Neural progenitor cell (in vitro differentiated cells): ENCODE measurements at regions not wholly inside any gene's neighbourhood (a gene's known extent, or its start where the extent isn't known, plus 50 kb on each side); places are given as distances from the start of the nearest gene placed in this dataset.
"Not testable (repeated sequence)": the region's sequence is repeated elsewhere in the genome, so short reads cannot be mapped to it uniquely, and the experiment has no call there.

ENCODE experiments used
- CTCF ChIP-seq: fragments of 200-600 bp; sonication (generic); IDR thresholded peaks from 2 replicates; pipeline ENCODE4 v1.5.1; 2017; ENCODE audit warnings: antibody characterized with exemption, mild to moderate bottlenecking
- EZH2 ChIP-seq: fragments of 200-600 bp; sonication (generic); IDR thresholded peaks from 2 replicates; pipeline ENCODE4 v1.6.1; 2017; ENCODE audit warnings: antibody characterized with exemption, mild to moderate bottlenecking, moderate library complexity
- EZH2phosphoT487 ChIP-seq: fragments of 200-600 bp; sonication (generic); IDR thresholded peaks from 2 replicates; pipeline ENCODE4 v1.6.1; 2017; ENCODE audit warnings: antibody characterized with exemption

GRCh38 chr9:86565603-86566002, 211.4 kb upstream of the TUT7 start:
- TF ChIP-seq CTCF, EZH2phosphoT487, EZH2: not testable (repeated sequence)
